Kasumi-1 (cell line): ENCODE measurements at regions not wholly inside any gene's neighbourhood (a gene's known extent, or its start where the extent isn't known, plus 50 kb on each side); places are given as distances from the start of the nearest gene placed in this dataset.
"Not testable (repeated sequence)": the region's sequence is repeated elsewhere in the genome, so short reads cannot be mapped to it uniquely, and the experiment has no call there.

Source experiments
- DNase-seq, 2 experiments: peaks; one replicate each; lab custom pipeline; 2025; lab: John Stamatoyannopoulos, UW

- peak; percentile 21 to 23 for DNase-seq
These were observed 144.3 kb upstream of the MRPS22 start for GRCh38 chr3:139199421-139200010.

- no peak for DNase-seq
These were observed 142.2 kb upstream of the MRPS22 start for GRCh38 chr3:139201446-139202225.

GRCh38 chr3:139202226-139202958 is 141.4 kb upstream of the MRPS22 start:
- no peak for DNase-seq

DNA sequence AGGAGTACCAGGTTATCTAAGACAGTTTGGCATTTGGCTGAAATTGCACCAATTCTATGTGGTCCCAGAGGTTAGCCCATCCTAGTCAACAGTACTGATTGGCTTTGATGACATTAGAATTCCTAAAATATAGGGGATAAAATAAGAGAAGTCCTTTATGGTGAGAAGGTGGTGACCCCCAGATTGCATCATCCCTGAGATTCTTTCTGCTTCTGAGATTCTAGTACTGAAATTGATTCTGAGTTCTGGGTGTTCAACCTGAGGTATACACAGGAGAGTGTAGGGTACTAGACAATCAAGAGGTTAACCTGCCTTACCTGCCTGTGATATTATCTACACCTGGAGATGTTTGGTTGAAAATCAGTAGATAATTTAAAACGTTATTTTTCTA is 140.9 kb upstream of the MRPS22 start:
- DNase-seq = no peak

GRCh38 chr3:139203752-139204151 is 140.1 kb upstream of the MRPS22 start:
- DNase-seq = no peak

DNA sequence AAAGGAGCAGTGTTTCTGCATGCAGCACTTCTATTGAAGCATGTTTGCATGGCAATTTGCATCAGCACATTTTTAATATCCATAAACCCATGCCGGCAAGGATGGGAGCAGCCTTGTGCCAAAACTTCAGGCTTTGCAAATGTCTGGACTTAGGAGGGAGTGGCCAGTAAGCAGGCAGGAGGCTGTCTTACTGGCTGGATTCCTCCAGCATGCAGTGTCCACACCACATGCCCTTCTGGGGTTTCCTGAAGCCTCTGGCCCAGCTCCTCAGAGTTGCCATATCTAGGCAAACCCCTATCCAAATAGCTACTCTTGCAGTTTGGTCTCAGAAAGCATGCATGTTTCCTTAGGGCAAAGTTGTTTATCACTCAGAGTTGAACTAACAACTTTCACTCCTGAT is 139.1 kb upstream of the MRPS22 start:
- DNase-seq = no peak

DNA sequence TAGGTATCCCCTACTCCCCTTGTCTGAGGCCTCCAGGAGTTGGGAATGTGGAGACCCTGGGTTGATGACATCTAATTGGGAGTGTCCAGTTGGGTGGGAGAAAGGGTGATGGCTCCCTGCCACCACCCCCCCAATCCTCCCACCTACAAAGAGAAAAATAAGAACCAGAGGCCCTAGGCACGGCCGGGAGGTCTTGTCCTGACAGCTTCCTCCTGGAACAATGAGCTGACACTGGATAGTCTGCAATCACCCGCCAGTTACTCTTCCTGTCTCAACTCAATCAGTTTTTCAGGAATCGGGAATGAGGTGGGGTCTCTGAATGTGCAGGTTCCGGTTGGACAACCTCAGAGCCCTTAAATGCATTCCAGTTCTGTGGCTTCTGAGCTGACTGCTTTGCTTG is 129.9 kb upstream of the MRPS22 start:
- no peak for DNase-seq

DNA sequence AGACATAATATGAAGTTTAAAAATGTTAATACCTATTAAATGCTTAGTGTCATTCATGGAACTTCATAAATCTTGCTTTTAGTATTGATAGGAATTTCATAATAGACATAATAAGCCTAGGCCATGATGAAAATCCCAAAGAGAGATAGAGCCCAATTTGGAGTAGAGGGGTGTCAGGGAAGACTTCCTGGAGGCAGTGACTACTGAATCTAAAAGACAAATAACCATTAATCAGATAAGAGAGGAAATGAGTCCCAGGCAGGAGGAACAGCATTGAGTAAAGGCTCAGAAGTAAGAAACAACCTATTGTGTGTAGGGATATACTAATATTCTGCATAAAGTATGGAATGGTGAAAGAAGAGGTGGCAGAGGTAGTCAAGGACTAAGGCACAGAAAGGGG is 126.9 kb upstream of the MRPS22 start:
- no peak for DNase-seq

- no peak for DNase-seq
These were observed 126.2 kb upstream of the MRPS22 start for GRCh38 chr3:139217633-139218032.

GRCh38 chr3:139218046-139218445 is 125.8 kb upstream of the MRPS22 start:
- no peak for DNase-seq

DNA sequence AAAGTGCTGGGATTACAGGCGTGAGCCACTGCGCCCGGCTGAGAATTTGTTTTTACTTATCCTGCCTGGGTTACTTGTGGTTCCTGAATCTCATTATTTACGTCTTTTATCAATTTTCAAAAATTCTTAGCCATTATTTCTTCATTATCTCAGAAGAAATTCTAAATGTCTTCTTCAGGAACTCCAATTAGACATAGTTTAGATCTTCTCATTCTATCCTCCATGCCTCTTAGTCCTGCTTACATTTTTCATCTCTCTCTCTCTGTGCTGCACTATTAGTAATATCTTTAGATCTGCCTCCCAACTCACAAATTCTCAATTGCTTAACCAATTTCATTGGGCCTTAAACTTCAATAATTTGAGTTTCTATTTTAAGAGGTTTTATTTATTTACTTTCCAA is 124.4 kb upstream of the MRPS22 start:
- DNase-seq = no peak

DNA sequence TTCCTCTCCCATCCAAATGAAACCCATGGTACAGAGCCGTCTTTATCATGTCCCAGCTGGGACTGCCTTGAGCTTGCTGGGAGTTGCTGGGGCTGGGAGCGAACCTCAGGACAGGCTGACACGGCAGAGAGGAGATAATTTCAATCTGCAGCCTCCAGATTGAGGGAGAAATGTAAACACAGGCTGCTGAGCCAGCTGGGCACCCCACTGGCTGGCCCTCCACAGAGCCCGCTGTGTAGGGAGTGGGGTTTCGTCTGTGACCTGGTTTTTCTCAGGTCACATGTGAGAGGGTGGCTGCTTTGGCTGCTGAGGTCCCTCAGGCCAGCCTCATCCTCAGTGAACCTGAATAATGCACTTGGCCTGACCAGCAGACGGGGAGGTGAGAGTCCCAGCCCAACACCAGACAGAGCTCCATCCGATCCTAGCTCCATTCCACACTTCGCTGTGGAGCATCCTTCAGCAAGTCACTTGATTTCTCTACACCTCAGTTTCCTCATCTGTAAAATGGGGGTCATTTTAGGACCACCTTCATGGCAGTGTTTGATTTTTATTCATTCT is 121.6 kb upstream of the MRPS22 start:
- DNase-seq = no peak

DNA sequence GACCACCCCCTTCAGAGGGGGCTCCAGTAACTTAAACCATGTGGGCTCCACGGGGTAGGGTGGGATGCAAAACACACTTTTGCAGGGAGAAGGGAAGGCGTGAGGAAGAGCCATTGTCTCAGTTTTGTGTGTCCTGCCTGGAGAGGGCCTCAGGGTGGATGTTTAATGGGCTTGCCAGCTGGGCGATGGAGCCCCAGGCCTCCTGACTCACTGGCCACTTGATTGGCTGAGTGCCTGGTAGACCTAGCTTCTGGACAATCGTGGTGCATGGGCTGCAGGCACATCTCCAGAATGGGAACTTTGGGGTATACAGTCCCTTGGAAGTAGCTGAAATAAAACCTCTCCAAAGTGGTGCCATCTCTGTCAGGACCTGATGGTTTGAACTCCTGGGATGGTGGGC is 118.3 kb upstream of the MRPS22 start:
- DNase-seq = no peak

- no peak for DNase-seq
These were observed 117.1 kb upstream of the MRPS22 start for GRCh38 chr3:139226731-139227130.

DNA sequence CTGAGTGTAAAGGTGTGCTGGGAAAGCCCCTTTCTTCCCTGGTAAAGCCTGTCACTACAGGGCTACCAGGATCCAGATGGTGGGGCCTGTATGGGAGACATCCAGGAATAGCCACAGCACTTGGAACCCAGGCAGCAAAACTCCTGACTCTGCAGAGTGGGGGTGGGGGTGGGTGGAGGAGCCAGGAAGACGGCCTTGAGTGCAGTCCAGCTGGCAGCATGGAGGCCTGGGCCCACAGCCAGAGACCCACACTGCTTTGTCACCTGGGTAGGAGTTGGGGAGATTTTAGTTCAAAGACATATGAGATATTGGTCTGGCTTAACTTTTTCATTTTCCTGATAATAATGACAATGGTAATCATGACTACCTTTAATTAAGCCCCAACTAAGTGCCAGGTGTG is 116.7 kb upstream of the MRPS22 start:
- no peak for DNase-seq

- DNase-seq = no peak
These were observed 116.0 kb upstream of the MRPS22 start for GRCh38 chr3:139227827-139228226.

- DNase-seq = no peak
These were observed 113.4 kb upstream of the MRPS22 start for GRCh38 chr3:139230391-139230790.

- DNase-seq = peak; percentile 40 to 44
These were observed 112.1 kb upstream of the MRPS22 start for GRCh38 chr3:139231555-139232281.

DNA sequence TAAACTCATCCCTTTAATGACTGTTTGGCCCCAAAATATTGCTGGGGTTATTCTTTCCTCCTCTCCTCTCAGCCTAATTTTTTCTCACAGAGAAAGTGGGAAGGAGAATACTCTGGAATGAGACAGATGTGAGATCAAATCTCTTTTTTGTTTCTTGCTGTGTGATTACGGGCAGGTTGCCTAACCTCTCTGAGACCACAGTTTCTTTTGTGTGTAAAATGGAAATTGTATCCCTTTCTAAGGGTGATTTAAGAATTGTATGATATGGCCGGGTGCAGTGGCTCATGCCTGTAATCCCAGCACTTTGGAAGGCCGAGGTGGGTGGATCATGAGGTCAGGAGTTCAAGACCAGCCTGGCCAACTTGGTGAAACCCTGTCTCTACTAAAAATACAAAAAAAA is 111.5 kb upstream of the MRPS22 start:
- DNase-seq = not testable (repeated sequence)

DNA sequence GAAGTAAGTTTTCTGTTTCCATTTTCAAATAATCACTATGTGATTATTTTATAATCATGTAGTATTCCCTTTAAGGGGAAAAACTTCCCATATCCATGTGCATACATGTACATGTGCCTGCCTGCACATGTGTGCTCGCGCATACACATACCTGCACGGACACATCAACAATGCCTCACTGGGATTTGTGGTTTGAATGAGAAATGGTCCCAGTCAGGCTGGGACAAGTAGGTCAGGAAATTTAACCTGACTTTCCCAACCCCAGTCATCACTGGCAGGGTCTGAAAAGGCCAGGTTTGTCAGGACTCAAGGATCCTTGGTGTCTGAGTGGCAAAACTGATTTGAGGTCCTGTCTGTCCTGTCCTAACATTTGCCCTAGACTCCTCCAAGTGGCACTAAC is 109.3 kb upstream of the MRPS22 start:
- no peak for DNase-seq

- no peak for DNase-seq
These were observed 108.6 kb upstream of the MRPS22 start for GRCh38 chr3:139235192-139235591.

DNA sequence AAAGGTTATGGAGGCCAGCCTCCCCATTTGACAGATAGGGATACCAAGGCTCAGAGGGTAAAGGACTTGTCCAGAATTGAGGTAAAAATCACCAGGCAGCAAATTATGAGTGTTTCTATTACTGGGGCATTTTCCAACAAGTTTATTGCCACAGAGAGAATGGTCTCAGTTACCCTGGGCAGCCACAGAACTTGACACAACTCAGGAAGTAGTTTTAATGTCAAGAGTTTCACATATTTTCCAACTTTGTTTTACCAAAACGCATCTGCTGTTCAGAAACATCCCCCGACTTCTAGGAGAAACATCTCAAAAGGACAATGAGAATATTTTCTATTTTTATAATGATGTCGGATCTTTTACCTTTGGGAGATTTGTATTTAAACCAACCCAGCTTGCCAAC is 107.5 kb upstream of the MRPS22 start:
- DNase-seq = no peak
